Aorta (tissue), 5 donors: ENCODE measurements at regions not wholly inside any gene's neighbourhood (a gene's known extent, or its start where the extent isn't known, plus 50 kb on each side); places are given as distances from the start of the nearest gene placed in this dataset.

Experiments
- ATAC-seq: fragments of 200-7000 bp; cut with Tn5 transposase; one replicate; pipeline ENCODE4 v1.9.1; 2022; ENCODE audit warnings: moderate library complexity; ENCODE audit not compliant: low FRiP score
- DNase-seq, 2 donors: peaks; one replicate each; pipeline ENCODE4 v3.0.0-alpha.2; 2020
- H3K27ac ChIP-seq, 2 donors: one replicate each; pipeline ENCODE4 v1.5.1; 2013; ENCODE audit warnings: low read length in 2 of 2, mild to moderate bottlenecking in 2 of 2, moderate library complexity in 2 of 2, control low read depth in 1 of 2, inconsistent platforms in 1 of 2, low read depth in 1 of 2
- H3K27me3 ChIP-seq, 2 donors: one replicate each; pipeline ENCODE4 v1.6.1; 2013; ENCODE audit warnings: control low read depth in 1 of 2, low read length in 1 of 2, mild to moderate bottlenecking in 1 of 2, moderate library complexity in 1 of 2; ENCODE audit not compliant: insufficient read depth in 2 of 2, control insufficient read depth in 1 of 2
- H3K36me3 ChIP-seq, 2 donors: one replicate each; pipeline ENCODE4 v1.6.1; 2013; ENCODE audit warnings: control low read depth in 1 of 2, low read length in 1 of 2, mild to moderate bottlenecking in 1 of 2; ENCODE audit not compliant: insufficient read depth in 2 of 2, control insufficient read depth in 1 of 2
- H3K4me1 ChIP-seq, 2 donors: one replicate each; pipeline ENCODE4 v1.6.1; 2013; ENCODE audit warnings: low read length in 2 of 2, control low read depth in 1 of 2, mild to moderate bottlenecking in 1 of 2, moderate library complexity in 1 of 2; ENCODE audit not compliant: insufficient read depth in 2 of 2, control insufficient read depth in 1 of 2
- H3K4me3 ChIP-seq, 2 donors: one replicate each; pipeline ENCODE4 v1.5.1; 2013; ENCODE audit warnings: low read length in 2 of 2, control low read depth in 1 of 2, mild to moderate bottlenecking in 1 of 2
- H3K9me3 ChIP-seq: one replicate; pipeline ENCODE4 v1.6.1; 2013; ENCODE audit warnings: mild to moderate bottlenecking, low read length; ENCODE audit not compliant: control insufficient read depth
- WGBS, 2 donors: extraction: QIAGEN DNeasy Blood & Tissue Kit; methylation state at CpG; one replicate each; pipeline ENCODE4 v1.1.7; 2013; 5-methylcytosine and 5-hydroxymethylcytosine counted together
- intact Hi-C, 2 donors: fragments of 100-400 bp; cut with DNase I; formaldehyde crosslinking; loops; one replicate each; pipeline versions ENCODE4 v1.14.2 to v1.15.0; 2022
- donor health status: healthy with polysubstance abuse.
- donor health status: Bipolar disorder and iron deficiency.
- donor health status: DM: no; HTN: no; CAD: no.
- donor health status: DM: no; HTN: no; CAD: no.
- donor health status: DM: yes; HTN: yes; CAD: no.

GRCh38 chr14:97687944-97688630, 890.9 kb downstream of the VRK1 start:
- no peaks in the 10 kb centered on the region for H3K27me3 ChIP-seq
- H3K9me3 ChIP-seq: peaks cover 2% of the 10 kb centered on the region
- H3K36me3 ChIP-seq: no peaks in the 10 kb centered on the region
- no peak for DNase-seq
- H3K4me1 ChIP-seq: no peaks in the 10 kb centered on the region
- no peak overlapping the region for H3K27ac ChIP-seq
- H3K4me3 ChIP-seq: no peak overlapping the region
- no peak for ATAC-seq
- WGBS, 2 donors: 58 to 66% methylated on average over 6 of the region's 6 CpGs
- intact Hi-C loops: no loop called here

DNA sequence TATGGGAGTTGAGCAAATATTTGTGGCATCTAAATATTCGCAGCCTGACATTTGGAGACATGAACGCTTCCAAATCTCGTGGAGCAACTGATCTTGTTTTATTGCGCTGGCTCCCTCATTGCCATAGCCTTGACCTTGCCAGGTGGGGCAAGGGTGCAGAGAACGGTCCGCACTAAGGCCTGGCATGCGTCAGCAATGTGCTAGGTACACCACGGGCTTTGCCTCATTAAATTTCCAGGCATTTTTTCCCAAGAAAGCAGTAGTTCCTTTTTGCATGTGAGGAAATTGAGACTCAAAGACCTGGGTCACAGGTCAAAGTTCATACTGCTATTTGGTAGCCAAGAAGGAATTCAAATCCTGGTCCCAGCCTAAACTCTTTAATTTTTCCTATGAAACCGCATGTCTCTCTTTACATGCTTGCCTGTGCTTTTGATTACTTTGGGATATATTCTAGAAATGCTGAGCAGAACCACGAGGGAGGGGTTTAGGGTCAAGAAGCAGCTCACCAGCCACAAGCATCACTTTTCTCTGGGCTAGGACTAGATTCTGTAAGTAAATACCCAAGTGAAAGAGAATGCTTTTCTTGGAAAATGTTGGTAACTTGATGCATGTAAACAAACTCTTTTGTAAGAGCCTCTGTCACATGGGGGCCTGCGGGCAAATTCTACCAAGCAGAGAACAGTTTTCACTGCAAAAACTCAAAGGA, 891.6 kb downstream of the VRK1 start:
- DNase-seq: no peak
- no peaks in the 10 kb centered on the region for H3K36me3 ChIP-seq
- ATAC-seq: no peak
- H3K4me1 ChIP-seq: no peaks in the 10 kb centered on the region
- intact Hi-C loops: no loop called here
- no peaks in the 10 kb centered on the region for H3K27me3 ChIP-seq
- no peak overlapping the region for H3K4me3 ChIP-seq
- no peak overlapping the region for H3K27ac ChIP-seq
- 70 to 71% methylated on average over 10 to 11 of the region's 11 CpGs for WGBS, 2 donors
- H3K9me3 ChIP-seq: peaks cover 2% of the 10 kb centered on the region

DNA sequence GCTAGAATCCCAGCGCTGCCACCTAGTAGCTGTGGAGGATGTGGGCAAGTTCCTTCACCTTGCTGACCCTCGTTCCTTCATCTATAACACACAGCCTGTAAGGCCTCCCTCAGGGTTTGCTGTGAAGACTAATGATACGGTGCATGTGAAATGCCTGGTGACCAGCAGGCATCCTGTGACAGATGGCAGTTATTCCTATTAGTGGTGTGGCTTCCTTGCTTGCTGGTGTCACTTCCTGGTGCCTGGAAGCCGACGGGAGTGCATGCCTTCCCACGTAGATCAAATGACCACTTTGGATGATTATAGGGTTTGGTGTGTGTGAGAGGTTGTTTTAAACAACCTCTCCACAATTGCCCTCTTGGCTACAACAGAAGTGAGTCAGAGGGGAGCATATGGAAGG, 894.9 kb downstream of the VRK1 start:
- no peak overlapping the region for H3K4me3 ChIP-seq
- H3K9me3 ChIP-seq: peaks cover 2% of the 10 kb centered on the region
- intact Hi-C loops: no loop called here
- 31 to 38% methylated on average over 6 of the region's 6 CpGs for WGBS, 2 donors
- DNase-seq (no peak), ATAC-seq (no peak)
- H3K27ac ChIP-seq: no peak overlapping the region
- no peaks in the 10 kb centered on the region for H3K4me1 ChIP-seq
- no peaks in the 10 kb centered on the region for H3K36me3 ChIP-seq
- H3K27me3 ChIP-seq: no peaks in the 10 kb centered on the region

GRCh38 chr14:97695456-97695981, 898.3 kb downstream of the VRK1 start:
- DNase-seq (no peak), ATAC-seq (no peak)
- Histone ChIP-seq H3K9me3 (peaks cover 2% of the 10 kb centered on the region), H3K4me3 (no peak overlapping the region), H3K4me1 (no peaks in the 10 kb centered on the region), H3K27ac (no peak overlapping the region), H3K36me3 (no peaks in the 10 kb centered on the region), H3K27me3 (no peaks in the 10 kb centered on the region)
- intact Hi-C loops: no loop called here
- 72 to 75% methylated on average over 5 of the region's 5 CpGs for WGBS, 2 donors

GRCh38 chr14:97697772-97698171, 900.6 kb downstream of the VRK1 start:
- intact Hi-C loops: no loop called here
- no peak for DNase-seq

GRCh38 chr14:97699026-97699425, 901.8 kb downstream of the VRK1 start:
- ATAC-seq (no peak), DNase-seq (no peak)
- no peaks in the 10 kb centered on the region for H3K36me3 ChIP-seq
- H3K9me3 ChIP-seq: no peaks in the 10 kb centered on the region
- no peaks in the 10 kb centered on the region for H3K27me3 ChIP-seq
- H3K27ac ChIP-seq: no peak overlapping the region
- WGBS, 2 donors: 76 to 87% methylated on average over 3 of the region's 3 CpGs
- intact Hi-C loops: no loop called here
- no peaks in the 10 kb centered on the region for H3K4me1 ChIP-seq
- no peak overlapping the region for H3K4me3 ChIP-seq

More at GRCh38 chr14:97697772-97698171, 900.6 kb downstream of the VRK1 start:
- H3K27me3 ChIP-seq: no peaks in the 10 kb centered on the region
- H3K27ac ChIP-seq: no peak overlapping the region
- no peak for ATAC-seq
- no peaks in the 10 kb centered on the region for H3K9me3 ChIP-seq
- H3K36me3 ChIP-seq: no peaks in the 10 kb centered on the region
- H3K4me3 ChIP-seq: no peak overlapping the region
- no peaks in the 10 kb centered on the region for H3K4me1 ChIP-seq
- WGBS, 2 donors: 71 to 72% methylated on average over 2 of the region's 2 CpGs

DNA sequence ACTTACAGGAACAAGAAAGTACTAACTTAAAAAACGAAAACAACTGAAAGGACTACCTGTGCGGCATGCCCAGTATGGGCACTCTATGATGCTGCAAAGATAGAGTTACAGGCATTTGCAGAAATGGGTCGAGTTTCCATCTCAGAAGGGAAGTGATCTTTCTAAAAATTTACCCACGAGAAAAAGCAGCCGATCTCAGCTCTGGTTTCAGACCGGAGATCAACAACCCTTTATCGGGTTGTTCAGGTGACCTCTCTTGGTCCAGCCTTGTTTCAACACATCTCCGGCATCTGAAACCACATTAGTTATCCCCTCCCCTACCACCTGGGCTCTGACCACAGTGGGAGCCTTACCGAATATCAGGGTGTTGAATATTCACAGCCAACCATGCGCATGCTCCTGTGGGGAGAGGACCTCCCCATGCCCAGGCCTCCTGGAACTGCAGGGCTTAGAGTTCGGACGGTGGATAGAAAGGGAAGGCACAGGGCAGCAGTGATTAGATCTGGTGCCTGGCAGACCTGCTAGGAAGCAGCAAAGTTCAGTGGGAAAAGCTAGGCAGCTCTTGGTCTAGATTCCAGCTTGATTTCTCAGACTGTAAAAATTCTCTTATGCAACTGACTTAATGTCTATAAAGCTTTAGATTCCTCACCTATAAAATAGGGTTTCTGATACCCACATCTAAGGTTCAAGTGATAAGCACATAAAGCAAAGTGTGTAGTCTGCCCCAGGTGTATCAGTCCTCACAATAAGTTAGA, 906.0 kb downstream of the VRK1 start:
- no peak for ATAC-seq
- no peak overlapping the region for H3K4me3 ChIP-seq
- H3K4me1 ChIP-seq: no peaks in the 10 kb centered on the region
- intact Hi-C loops: no loop called here
- WGBS, 2 donors: 65 to 67% methylated on average over 12 of the region's 12 CpGs
- DNase-seq: no peak
- H3K27me3 ChIP-seq: no peaks in the 10 kb centered on the region
- H3K9me3 ChIP-seq: no peaks in the 10 kb centered on the region
- H3K27ac ChIP-seq: no peak overlapping the region
- H3K36me3 ChIP-seq: no peaks in the 10 kb centered on the region

DNA sequence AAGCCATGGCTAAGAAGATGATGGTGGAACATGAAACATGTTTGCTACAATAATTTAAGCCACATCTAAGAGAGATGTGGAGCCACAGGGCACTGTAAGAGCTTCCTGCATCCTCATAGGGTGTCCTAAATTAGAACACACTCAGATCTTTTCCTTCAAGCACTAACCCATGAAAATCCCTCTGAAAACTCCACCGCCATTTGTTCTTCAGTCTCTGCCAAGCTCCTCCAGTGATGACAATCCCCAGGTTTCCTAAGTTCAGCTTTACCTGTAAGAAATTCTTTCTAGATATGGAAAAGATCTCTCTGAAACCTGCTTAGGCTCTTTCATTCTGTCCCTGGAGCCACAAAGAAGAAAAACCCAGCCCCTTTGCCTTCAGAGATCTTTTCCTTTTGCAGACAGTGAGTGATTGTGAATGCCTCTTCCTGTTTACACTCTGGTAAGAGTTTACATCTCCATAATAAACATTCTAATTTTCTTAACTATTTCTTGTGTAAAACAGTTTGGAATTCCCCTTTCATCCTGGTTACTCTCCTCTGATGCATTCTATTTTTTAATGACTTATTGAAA, 907.2 kb downstream of the VRK1 start:
- no peaks in the 10 kb centered on the region for H3K4me1 ChIP-seq
- H3K4me3 ChIP-seq: no peak overlapping the region
- no peaks in the 10 kb centered on the region for H3K27me3 ChIP-seq
- no peak for ATAC-seq
- intact Hi-C loops: no loop called here
- no peaks in the 10 kb centered on the region for H3K36me3 ChIP-seq
- no peak for DNase-seq
- H3K9me3 ChIP-seq: no peaks in the 10 kb centered on the region
- no peak overlapping the region for H3K27ac ChIP-seq
- 84 to 97% methylated on average over 1 of the region's 1 CpG for WGBS, 2 donors
